ENCODE measurements at regions not wholly inside any gene's neighbourhood (a gene's known extent, or its start where the extent isn't known, plus 50 kb on each side); places are given as distances from the start of the nearest gene placed in this dataset.

GRCh38 chr3:72571638-72572114, 276.6 kb downstream of the SHQ1 start:
- no peak for DNase-seq
- TF ChIP-seq CTCF (IDR thresholded peaks at IDR 0.05) (no peak), POLR2A (IDR thresholded peaks at IDR 0.05) (no peak)
- Histone ChIP-seq H3K4me3 (no peak overlapping the region), H3K27me3 (no peaks in the 10 kb centered on the region), H3K27ac (no peak overlapping the region), H3K9me3 (no peaks in the 10 kb centered on the region), H3K4me1 (no peaks in the 10 kb centered on the region), H3K36me3 (no peaks in the 10 kb centered on the region)
- intact Hi-C loops (cut with DNase I; ENCODE audit: low total_unique reads) = no loop called here

DNA sequence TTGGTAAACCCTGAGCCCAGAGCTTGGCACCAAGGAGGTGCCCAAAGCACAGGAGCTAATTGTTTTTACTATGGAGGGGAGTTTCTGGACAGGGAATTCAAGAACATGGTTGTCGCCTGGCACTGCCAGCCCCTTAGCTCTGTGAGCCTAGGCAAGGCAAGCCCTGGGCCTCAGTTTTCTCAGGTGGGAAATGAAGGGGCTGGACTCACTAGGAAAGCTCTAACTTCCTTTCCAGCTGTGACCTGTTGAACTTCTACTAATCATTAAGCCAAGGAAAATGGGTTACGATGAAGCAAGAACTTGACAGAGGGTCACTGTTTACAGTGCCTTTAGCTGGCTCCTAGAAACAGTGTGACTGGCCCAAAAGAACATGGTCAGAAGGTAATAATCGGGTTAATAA, 277.2 kb downstream of the SHQ1 start:
- no peaks in the 10 kb centered on the region for H3K36me3 ChIP-seq
- intact Hi-C loops (cut with DNase I; ENCODE audit: low total_unique reads) = no loop called here
- no peaks in the 10 kb centered on the region for H3K9me3 ChIP-seq
- no peak overlapping the region for H3K4me3 ChIP-seq
- no peak for TF ChIP-seq POLR2A (IDR thresholded peaks at IDR 0.05)
- no peak for TF ChIP-seq CTCF (IDR thresholded peaks at IDR 0.05)
- no peak for DNase-seq
- H3K4me1 ChIP-seq = no peaks in the 10 kb centered on the region
- no peaks in the 10 kb centered on the region for H3K27me3 ChIP-seq
- no peak overlapping the region for H3K27ac ChIP-seq

DNA sequence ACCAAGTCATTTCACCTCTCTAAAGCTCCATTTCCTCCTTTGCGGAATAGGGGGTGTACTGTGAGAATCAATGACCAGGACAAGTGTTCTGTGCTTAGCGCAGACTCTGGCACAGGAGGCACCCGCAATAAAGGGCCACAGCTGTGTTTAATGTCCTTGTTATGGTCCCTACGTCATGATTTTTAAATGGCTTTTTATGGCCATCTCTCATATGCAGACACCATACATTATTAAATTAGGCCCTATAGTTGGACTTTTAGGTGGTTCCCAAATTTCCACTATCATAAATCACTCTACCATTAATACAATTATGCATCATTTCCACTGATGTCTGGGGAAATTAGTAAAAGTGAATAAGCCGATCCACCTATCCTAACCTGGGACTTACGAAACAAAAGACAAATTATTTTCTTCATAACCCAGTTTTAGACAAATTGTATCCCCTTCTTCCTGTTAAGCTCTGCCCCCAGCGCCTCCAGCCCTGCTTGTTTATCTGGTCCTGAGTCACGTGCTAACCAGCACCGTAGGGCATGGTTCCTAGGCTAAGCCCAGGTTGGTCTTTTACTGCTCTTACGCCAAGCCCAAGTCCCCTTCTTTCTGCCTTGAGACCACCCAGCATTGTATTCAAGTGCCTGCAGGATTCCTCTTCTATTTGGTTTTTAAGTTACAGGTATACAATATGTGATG, 278.3 kb downstream of the SHQ1 start:
- no peak for TF ChIP-seq CTCF (IDR thresholded peaks at IDR 0.05)
- TF ChIP-seq POLR2A (IDR thresholded peaks at IDR 0.05) = no peak
- H3K27ac ChIP-seq = no peak overlapping the region
- DNase-seq = no peak
- intact Hi-C loops (cut with DNase I; ENCODE audit: low total_unique reads) = no loop called here
- no peak overlapping the region for H3K4me3 ChIP-seq
- H3K27me3 ChIP-seq = no peaks in the 10 kb centered on the region
- no peaks in the 10 kb centered on the region for H3K4me1 ChIP-seq
- no peaks in the 10 kb centered on the region for H3K9me3 ChIP-seq
- H3K36me3 ChIP-seq = no peaks in the 10 kb centered on the region

- Histone ChIP-seq H3K36me3 (no peaks in the 10 kb centered on the region), H3K9me3 (no peaks in the 10 kb centered on the region), H3K4me3 (no peak overlapping the region), H3K27ac (no peak overlapping the region), H3K27me3 (no peaks in the 10 kb centered on the region), H3K4me1 (no peaks in the 10 kb centered on the region)
- TF ChIP-seq CTCF (IDR thresholded peaks at IDR 0.05) (no peak), POLR2A (IDR thresholded peaks at IDR 0.05) (no peak)
- DNase-seq = no peak
- intact Hi-C loops (cut with DNase I; ENCODE audit: low total_unique reads) = no loop called here
Observed at GRCh38 chr3:72568083-72568482, 280.2 kb downstream of the SHQ1 start.

- H3K9me3 ChIP-seq = no peaks in the 10 kb centered on the region
- no peak overlapping the region for H3K27ac ChIP-seq
- H3K27me3 ChIP-seq = no peaks in the 10 kb centered on the region
- no peaks in the 10 kb centered on the region for H3K4me1 ChIP-seq
- TF ChIP-seq CTCF (IDR thresholded peaks at IDR 0.05) (no peak), POLR2A (IDR thresholded peaks at IDR 0.05) (no peak)
- intact Hi-C loops (cut with DNase I; ENCODE audit: low total_unique reads) = no loop called here
- DNase-seq = no peak
- H3K4me3 ChIP-seq = no peak overlapping the region
- H3K36me3 ChIP-seq = no peaks in the 10 kb centered on the region
Observed at GRCh38 chr3:72567474-72567873, 280.8 kb downstream of the SHQ1 start.
